NCI-H1930 (cell line): ENCODE measurements at regions not wholly inside any gene's neighbourhood (a gene's known extent, or its start where the extent isn't known, plus 50 kb on each side); places are given as distances from the start of the nearest gene placed in this dataset.
A peak's percentile ranks its signal among the peaks of the same experiment; 100 is the strongest.
"Not testable (repeated sequence)": the region's sequence is repeated elsewhere in the genome, so short reads cannot be mapped to it uniquely, and the experiment has no call there.

Experiments
- DNase-seq, 2 experiments: peaks; one replicate each; lab custom pipeline; 2025; lab: John Stamatoyannopoulos, UW

DNA sequence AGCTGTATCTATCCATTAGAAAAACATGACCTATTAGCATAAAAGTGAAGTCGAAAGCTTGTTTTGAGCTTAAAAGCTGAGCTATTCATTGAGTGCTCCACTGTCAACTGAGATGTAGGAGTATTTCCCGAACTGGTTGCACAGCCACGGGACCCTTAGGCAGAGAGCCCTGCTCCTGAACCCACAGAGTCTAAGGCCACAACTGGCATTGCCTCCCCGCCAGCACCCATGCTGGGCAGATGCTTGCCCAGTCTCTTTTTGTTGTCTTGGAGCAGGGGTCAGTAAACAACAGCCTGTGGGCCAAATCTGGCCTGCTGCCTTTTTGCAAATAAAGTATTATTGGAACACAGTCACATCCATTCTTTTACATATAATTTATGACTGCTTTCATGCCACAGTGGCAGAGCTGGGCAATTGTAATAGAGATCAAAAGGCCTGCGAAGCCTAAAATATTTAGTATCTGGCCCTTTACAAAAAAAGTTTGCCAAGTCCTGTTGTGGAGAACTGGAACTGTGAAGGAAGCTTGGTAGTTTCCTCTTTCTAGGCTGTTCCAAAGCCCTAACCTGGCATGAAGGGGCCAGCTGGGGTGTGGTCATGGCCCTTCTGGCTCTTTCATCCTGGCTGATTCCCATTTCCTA, 58.4 kb upstream of the WAPL start:
- DNase-seq: no peak

DNA sequence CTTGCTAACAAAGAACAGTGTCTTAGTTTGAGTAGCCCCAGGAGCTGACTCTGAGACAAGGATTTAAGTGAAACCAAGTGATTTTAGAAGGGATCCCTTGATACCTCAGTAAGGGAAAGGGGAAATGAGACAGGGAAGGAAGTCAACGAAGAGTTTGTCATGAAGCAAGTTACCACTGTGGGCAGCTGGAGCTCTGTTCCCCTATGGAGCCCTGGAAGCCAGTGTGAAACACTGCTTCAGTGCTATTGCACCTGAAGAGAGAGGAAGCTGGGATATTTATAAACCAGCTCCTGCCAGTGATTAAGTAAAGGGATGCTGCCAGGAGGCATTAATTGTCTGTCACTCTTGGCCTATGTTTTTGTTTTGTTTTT, 58.9 kb upstream of the WAPL start:
- DNase-seq: no peak

DNA sequence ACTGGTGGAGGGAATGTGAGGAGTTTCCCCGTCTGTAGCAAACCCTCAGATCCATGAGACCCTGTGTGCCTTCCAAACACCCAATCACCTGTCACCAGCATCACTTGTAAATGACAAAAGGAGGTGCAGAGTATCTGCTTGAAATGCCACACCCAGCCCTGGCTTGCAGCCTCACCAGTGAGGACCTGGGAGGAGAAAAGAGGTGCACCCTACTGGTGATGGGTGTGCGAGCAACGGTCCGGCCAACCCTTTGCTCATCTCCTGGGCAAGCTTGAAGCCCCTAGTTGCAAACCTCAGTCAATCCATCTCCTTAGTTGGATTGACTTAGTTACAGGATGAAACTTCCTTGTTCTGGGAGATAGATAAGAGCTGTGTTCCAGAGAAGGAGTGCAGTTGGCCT, 62.4 kb upstream of the WAPL start:
- no peak for DNase-seq

DNA sequence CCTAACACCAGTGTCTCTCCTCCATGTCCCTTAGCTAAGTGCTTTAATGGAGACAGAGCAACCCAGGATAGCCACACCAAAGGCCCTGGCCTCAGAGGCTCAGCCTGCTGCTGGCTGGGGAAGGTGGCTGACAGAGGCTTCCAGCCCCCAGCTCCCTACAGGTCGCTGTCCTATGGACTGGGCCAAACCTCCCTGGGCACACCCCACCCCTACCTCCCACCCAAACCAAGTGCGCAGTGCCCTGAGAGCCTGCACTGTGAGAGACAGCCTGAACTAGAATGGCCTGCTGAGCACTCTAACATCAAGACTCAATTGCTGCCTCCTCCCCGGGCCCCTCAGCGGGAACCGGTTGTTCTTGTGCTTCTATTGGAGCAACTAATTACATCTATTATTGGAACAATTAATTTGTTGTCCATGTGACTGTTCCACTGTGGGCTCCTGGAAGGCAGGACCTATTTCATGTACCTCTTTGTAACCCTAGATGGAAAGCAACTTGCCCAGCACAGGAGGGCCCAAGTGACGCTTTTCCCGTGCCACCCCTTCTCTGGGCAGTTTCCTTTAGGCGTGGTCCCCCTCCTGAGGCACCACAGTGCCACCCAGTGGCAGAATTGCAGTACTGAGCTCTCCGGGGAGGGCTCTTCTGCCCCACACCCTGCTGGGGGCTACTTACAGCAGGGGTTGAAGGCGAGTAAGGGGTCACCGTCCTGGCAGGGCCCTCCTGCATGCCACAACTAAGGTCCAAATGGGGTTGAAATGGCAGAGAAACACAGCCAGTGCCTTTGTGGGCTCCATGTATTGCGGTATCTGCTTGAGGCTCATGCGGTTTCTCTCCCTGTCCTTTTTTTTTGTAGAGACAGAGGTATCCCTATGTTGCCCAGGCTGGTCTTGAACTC, 63.7 kb upstream of the WAPL start:
- DNase-seq: peak; percentile 8 to 22

GRCh38 chr10:86586516-86586915, 64.9 kb upstream of the WAPL start:
- no peak for DNase-seq

- DNase-seq: not testable (repeated sequence)
These were observed 65.6 kb upstream of the OPN4 start for GRCh38 chr10:86588781-86589180.

GRCh38 chr10:86591436-86591835, 62.9 kb upstream of the OPN4 start:
- DNase-seq: no peak

GRCh38 chr10:86592413-86592812, 61.9 kb upstream of the OPN4 start:
- DNase-seq: no peak

DNA sequence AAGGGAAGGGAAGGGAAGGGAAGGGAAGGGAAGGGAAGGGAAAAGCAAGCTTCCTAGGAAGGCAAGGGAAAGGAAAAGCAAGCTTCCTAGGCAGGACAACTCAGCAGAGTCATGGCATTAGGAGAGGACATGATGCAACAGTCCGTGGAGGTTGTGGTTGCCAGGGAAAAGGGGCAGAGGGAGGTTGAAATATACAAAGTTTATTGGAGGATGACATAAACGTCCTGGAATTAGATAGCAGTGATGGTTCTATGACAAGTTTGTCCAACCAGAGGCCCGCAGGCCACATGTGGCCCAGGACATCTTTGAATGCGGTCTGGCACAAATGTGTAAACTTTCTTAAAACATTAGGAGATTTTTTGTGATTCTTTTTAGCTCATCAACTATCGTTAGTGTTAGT, 59.8 kb upstream of the OPN4 start:
- no peak for DNase-seq

DNA sequence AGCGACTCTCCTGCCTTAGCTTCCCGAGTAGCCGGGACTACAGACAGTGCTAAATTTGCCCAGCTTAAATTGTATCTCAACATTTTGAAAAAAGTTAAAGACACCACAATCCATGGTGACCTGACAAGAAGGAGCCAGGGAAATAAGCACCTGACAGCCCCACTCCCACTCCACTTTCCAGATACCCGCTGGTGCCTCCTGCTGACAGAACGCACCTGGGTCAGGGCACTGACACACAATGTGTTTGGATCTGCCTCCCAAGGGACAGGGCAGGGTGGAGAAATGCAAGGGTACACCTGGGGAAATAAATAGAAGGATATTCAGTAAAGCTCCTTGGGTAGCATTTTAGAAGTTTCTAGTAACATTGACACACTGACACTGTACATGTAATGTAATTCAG, 58.9 kb upstream of the OPN4 start:
- DNase-seq: no peak

DNA sequence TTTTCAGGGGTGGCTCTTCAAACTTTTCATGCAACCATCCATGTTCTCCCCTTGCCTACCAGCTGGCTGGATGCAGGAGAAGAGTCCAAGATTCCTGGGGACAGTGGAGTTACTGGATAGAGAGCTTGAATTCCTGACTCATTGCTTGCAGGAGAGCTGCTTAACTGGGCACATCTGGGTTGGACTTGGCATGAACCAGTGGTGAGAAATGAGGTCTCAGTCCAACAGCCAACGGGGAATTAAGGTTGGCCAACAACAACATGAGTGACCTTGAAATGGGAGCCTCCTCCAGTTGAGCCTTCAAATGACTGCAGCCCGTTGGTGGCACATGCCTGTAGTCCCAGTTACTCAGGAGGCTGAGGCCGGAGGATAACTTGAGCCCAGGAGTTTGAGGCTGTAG, 58.1 kb upstream of the OPN4 start:
- no peak for DNase-seq

DNA sequence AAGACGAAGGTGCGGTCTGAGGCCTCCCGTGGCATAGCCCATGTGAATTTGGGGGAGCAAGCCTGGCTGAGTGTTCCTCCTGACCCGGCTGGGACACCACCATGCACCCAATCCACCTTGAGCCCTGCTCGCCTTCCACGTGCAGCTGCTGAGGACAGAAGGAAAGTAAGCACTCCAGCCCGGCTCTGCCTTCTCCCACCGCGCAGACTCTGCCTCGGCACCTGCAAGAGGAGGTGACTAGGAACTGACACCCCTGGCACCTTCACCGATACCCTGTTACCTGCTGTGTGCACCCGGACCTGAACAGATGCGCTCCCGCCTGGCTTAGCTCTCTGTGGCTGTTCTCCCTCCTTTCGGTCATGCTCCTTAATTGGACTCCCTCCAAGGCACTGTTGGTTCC, 57.0 kb upstream of the OPN4 start:
- DNase-seq: no peak

- no peak for DNase-seq
These were observed 56.2 kb upstream of the OPN4 start for GRCh38 chr10:86598151-86598550.

DNA sequence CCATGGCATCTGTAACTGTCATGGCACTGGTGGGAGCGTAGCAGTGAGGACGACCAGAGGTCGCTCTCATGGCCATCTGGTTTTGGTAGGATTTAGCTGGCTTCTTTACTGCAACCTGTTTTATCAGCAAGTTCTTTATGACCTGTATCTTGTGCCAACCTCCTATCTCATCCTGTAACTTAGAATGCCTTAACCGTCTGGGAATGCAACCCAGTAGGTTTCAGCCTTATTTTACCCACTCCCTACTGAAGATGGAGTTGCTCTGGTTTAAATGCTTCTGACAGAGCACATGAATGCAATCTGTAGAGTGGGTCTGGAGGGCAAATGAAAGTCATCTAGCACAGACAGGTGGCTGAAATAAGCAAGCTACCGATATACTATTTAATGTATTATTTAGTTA, 55.3 kb upstream of the OPN4 start:
- no peak for DNase-seq

GRCh38 chr10:86599729-86600128, 54.6 kb upstream of the OPN4 start:
- DNase-seq: no peak

GRCh38 chr10:86600296-86600695, 54.1 kb upstream of the OPN4 start:
- DNase-seq: no peak

DNA sequence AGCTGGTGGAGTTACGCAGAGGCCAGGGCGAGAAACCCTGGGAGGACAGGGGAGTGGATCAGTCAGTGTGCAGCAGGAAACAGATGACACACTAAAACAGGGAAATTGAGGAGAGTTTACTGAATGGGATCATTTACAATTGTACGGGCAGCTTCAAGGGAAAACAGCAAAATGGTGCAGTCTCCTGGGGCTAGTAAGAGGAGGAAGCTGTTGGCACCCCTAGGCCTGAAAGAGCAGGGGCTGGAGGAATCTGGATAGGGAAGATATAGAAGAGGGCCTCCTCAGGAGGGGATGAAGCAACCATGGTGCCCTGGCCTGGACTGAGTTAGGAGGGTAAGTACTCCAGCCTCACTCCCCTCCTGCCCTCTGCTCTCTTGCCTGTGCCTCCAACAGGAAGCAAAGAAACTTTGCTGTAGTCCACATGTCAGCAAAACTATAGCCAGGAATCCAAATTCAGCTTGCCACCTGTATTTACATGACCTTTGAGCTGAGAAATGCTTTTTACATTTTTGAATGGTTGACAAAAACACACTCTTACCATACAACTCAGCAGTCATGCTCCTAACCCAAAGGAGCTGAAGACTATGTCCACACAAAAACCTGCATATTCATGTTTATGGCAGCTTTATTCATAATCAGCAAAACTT, 52.3 kb upstream of the OPN4 start:
- no peak for DNase-seq

DNA sequence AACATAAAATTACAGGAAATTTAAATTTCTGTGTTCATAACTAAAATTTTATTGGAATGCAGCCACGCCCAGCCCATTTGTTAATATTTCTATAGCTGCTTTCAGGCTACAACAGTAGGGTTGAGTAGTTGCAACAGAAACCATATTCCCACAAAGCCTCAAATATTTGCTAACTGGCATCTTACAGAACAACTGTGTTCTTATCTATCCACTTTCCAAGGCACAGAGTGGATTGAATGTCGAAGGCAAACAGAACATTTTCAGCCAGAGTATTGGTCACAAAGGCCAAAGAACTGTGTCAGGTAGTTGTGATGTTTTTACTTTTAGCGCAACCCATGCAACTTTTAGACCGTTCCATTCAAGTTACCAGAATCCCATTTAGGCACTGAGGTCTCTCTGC, 51.1 kb upstream of the OPN4 start:
- no peak for DNase-seq
